A673 (cell line): ENCODE measurements at regions not wholly inside any gene's neighbourhood (a gene's known extent, or its start where the extent isn't known, plus 50 kb on each side); places are given as distances from the start of the nearest gene placed in this dataset.

ENCODE experiments used
- BruUV-seq: library from RNA; stranded (reverse); fragments of 400-500 nt; replicated peaks from 2 replicates; lab custom pipeline; 2021; lab: Mats Ljungman, UMichigan
- CTCF ChIA-PET: fragments of 300-600 bp; sonication (Branson Sonifier 250); formaldehyde crosslinking; loops from one replicate; lab custom pipeline; 2022; ENCODE audit warnings: antibody characterized with exemption; lab: Charles Lee
- POLR2A ChIA-PET: fragments of 300-600 bp; sonication (Branson Sonifier 250); formaldehyde crosslinking; loops from one replicate; lab custom pipeline; 2022; ENCODE audit warnings: antibody characterized with exemption; ENCODE audit not compliant: low non-redundant PET; lab: Charles Lee
- DNase-seq: peaks from one replicate; pipeline ENCODE4 v3.0.0-alpha.2; 2015; ENCODE audit warnings: low spot score
- H3K27ac ChIP-seq: fragments of 200-600 bp; sonication (generic); 2 replicates; pipeline ENCODE4 v1.5.1; 2016; ENCODE audit warnings: mixed run types, low read depth, mild to moderate bottlenecking, mixed read lengths, antibody characterized with exemption, low read length; ENCODE audit not compliant: poor library complexity, severe bottlenecking
- H3K27me3 ChIP-seq: fragments of 200-600 bp; sonication (generic); replicated peaks from 2 replicates; pipeline ENCODE4 v1.6.1; 2017; ENCODE audit warnings: mixed run types, low read depth, mild to moderate bottlenecking, mixed read lengths, antibody characterized with exemption, low read length; ENCODE audit not compliant: insufficient read depth, poor library complexity
- H3K36me3 ChIP-seq: fragments of 200-600 bp; sonication (generic); 2 replicates; pipeline ENCODE4 v1.6.1; 2016; ENCODE audit warnings: mixed run types, mild to moderate bottlenecking, mixed read lengths, antibody characterized with exemption, low read length; ENCODE audit not compliant: insufficient read depth, poor library complexity, severe bottlenecking
- H3K4me1 ChIP-seq: fragments of 200-600 bp; sonication (generic); 2 replicates; pipeline ENCODE4 v1.6.1; 2017; ENCODE audit warnings: mixed run types, mild to moderate bottlenecking, mixed read lengths, antibody characterized with exemption, low read length; ENCODE audit not compliant: insufficient read depth, poor library complexity, severe bottlenecking
- H3K4me3 ChIP-seq: fragments of 200-600 bp; sonication (generic); 2 replicates; pipeline ENCODE4 v1.5.1; 2016; ENCODE audit warnings: low read depth, mixed run types, mild to moderate bottlenecking, mixed read lengths, low read length; ENCODE audit not compliant: poor library complexity, severe bottlenecking
- H3K9me3 ChIP-seq: fragments of 200-600 bp; sonication (generic); 2 replicates; pipeline ENCODE4 v1.6.1; 2016; ENCODE audit warnings: mixed run types, low read depth, mild to moderate bottlenecking, mixed read lengths, antibody characterized with exemption, low read length; ENCODE audit not compliant: poor library complexity, severe bottlenecking
- CTCF ChIP-seq: fragments of 300-800, 200-600 bp; sonication (generic); conservative IDR thresholded peaks from 2 replicates; pipeline ENCODE4 v1.5.1; 2017; ENCODE audit warnings: low read depth, mild to moderate bottlenecking, antibody characterized with exemption, low read length, moderate library complexity, mixed read lengths
- EZH2 ChIP-seq: fragments of 200-600 bp; sonication (generic); IDR thresholded peaks from 2 replicates; pipeline ENCODE4 v1.6.1; 2017; ENCODE audit warnings: borderline replicate concordance, low read depth, mild to moderate bottlenecking, mixed read lengths, antibody characterized with exemption, low read length; ENCODE audit not compliant: poor library complexity, severe bottlenecking
- intact Hi-C: fragments of 100-400 bp; cut with micrococcal nuclease; formaldehyde crosslinking; loops from one replicate; pipeline ENCODE4 v1.10.0; 2022; ENCODE audit not compliant: unreplicated experiment

- TF ChIP-seq CTCF (no peak), EZH2 (no peak)
- DNase-seq: no peak
- Histone ChIP-seq H3K4me1 (no peaks in the 10 kb centered on the region), H3K4me3 (no peak overlapping the region), H3K27me3 (peaks cover 6% of the 10 kb centered on the region), H3K27ac (no peak overlapping the region), H3K36me3 (no peaks in the 10 kb centered on the region), H3K9me3 (no peaks in the 10 kb centered on the region)
- ChIA-PET POLR2A (no interaction called here), CTCF (no interaction called here)
- intact Hi-C loops: no loop called here
- no TSS peak for BruUV-seq
Measured at GRCh38 chr20:22525069-22525820, 59.1 kb downstream of the FOXA2 start.

- ChIA-PET CTCF (no interaction called here), POLR2A (no interaction called here)
- Histone ChIP-seq H3K9me3 (no peaks in the 10 kb centered on the region), H3K4me3 (no peak overlapping the region), H3K4me1 (no peaks in the 10 kb centered on the region), H3K27me3 (peaks cover 6% of the 10 kb centered on the region), H3K36me3 (no peaks in the 10 kb centered on the region), H3K27ac (no peak overlapping the region)
- no peak for TF ChIP-seq CTCF
- no peak for TF ChIP-seq EZH2
- intact Hi-C loops: no loop called here
- DNase-seq: no peak
- BruUV-seq: no TSS peak
Measured at GRCh38 chr20:22524393-22525015, 59.9 kb downstream of the FOXA2 start.

GRCh38 chr20:22523499-22524392 lies 60.6 kb downstream of the FOXA2 start:
- BruUV-seq: no TSS peak

More at GRCh38 chr20:22523499-22524392, 60.6 kb downstream of the FOXA2 start:
- no peaks in the 10 kb centered on the region for H3K9me3 ChIP-seq
- H3K4me1 ChIP-seq: no peaks in the 10 kb centered on the region
- H3K27me3 ChIP-seq: peaks cover under 1% of the 10 kb centered on the region
- intact Hi-C loops: no loop called here
- no peak overlapping the region for H3K27ac ChIP-seq
- TF ChIP-seq EZH2 (no peak), CTCF (no peak)
- H3K4me3 ChIP-seq: no peak overlapping the region
- no peak for DNase-seq
- POLR2A ChIA-PET: no interaction called here
- CTCF ChIA-PET: no interaction called here
- no peaks in the 10 kb centered on the region for H3K36me3 ChIP-seq
